ENCODE measurements at regions not wholly inside any gene's neighbourhood (a gene's known extent, or its start where the extent isn't known, plus 50 kb on each side); places are given as distances from the start of the nearest gene placed in this dataset.

DNA sequence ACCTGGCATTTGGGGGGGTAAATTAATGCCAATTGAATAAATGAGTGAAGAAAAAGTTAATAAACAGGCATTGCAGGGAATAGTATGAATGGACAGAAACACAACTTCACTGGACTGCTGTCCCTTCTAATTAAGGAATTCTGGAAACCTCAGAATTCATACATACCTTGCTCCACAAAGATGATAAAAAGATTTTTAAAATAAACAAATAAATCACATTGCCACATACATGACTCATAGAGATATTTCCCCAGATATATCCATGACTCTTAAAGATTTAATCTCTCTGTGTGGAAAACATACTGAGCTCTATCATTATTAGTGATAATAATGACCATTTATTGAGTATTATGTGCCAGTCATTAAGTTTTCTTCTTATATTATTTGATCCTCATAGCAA, 469.0 kb upstream of the MEF2C start:
- DNase-seq = no peak
- Histone ChIP-seq H3K27ac (no peak overlapping the region), H3K36me3 (no peaks in the 10 kb centered on the region), H3K4me3 (no peak overlapping the region), H3K4me1 (no peaks in the 10 kb centered on the region), H3K27me3 (no peaks in the 10 kb centered on the region), H3K9me3 (no peaks in the 10 kb centered on the region)
- TF ChIP-seq POLR2A (IDR thresholded peaks at IDR 0.05) = no peak
- TF ChIP-seq, protein P1, sequence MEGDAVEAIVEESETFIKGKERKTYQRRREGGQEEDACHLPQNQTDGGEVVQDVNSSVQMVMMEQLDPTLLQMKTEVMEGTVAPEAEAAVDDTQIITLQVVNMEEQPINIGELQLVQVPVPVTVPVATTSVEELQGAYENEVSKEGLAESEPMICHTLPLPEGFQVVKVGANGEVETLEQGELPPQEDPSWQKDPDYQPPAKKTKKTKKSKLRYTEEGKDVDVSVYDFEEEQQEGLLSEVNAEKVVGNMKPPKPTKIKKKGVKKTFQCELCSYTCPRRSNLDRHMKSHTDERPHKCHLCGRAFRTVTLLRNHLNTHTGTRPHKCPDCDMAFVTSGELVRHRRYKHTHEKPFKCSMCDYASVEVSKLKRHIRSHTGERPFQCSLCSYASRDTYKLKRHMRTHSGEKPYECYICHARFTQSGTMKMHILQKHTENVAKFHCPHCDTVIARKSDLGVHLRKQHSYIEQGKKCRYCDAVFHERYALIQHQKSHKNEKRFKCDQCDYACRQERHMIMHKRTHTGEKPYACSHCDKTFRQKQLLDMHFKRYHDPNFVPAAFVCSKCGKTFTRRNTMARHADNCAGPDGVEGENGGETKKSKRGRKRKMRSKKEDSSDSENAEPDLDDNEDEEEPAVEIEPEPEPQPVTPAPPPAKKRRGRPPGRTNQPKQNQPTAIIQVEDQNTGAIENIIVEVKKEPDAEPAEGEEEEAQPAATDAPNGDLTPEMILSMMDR (IDR thresholded peaks at IDR 0.05) = no peak
- intact Hi-C loops (cut with DNase I) = no loop called here

DNA sequence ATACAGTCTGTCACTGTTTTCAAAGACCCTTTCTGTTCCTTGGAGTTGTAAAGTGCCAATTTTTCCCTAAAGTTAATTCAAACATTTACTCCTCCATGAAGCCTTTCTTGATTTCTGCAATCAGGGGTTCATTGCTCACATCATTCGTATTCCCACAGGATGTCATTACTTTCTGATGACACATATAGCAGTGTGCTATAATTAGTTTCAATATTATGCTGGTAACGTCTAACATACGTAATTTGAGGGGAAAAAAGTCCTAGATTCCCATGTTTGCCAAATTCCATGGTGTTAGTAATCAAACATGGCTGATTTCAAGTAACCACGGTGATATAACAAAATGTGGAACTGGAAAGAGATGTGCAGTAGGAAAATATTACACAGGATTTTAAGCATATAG, 468.2 kb upstream of the MEF2C start:
- Histone ChIP-seq H3K9me3 (no peaks in the 10 kb centered on the region), H3K27me3 (no peaks in the 10 kb centered on the region), H3K4me3 (no peak overlapping the region), H3K4me1 (no peaks in the 10 kb centered on the region), H3K36me3 (no peaks in the 10 kb centered on the region), H3K27ac (no peak overlapping the region)
- no peak for DNase-seq
- no peak for TF ChIP-seq POLR2A (IDR thresholded peaks at IDR 0.05)
- TF ChIP-seq, protein P1 (IDR thresholded peaks at IDR 0.05) = no peak
- intact Hi-C loops (cut with DNase I) = no loop called here
- WGBS, 2 donors = 60% methylated on average over 4 of the region's 4 CpGs

DNA sequence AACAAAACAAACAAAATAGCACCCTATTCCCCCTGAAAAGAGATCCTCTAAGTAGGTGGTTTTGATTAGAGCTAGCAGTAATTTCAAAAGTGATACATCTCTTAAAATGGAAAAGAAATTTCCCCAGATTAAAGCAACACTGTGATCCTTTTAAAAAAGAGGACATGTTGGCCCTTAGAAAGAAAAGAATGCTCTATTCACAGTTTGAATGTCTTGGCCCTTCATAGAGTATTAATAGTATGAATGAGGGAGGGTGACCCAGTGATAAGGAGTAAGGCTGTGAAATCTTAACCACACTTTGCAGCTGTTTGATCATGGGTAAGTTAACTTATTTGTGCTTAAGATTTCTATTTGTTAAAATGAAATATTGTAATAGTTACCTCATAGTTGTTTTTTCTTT, 467.7 kb upstream of the MEF2C start:
- Histone ChIP-seq H3K9me3 (no peaks in the 10 kb centered on the region), H3K27me3 (no peaks in the 10 kb centered on the region), H3K4me3 (no peak overlapping the region), H3K36me3 (no peaks in the 10 kb centered on the region), H3K27ac (no peak overlapping the region), H3K4me1 (no peaks in the 10 kb centered on the region)
- intact Hi-C loops (cut with DNase I) = no loop called here
- TF ChIP-seq, protein P1 (IDR thresholded peaks at IDR 0.05) = no peak
- no peak for TF ChIP-seq POLR2A (IDR thresholded peaks at IDR 0.05)
- no peak for DNase-seq

DNA sequence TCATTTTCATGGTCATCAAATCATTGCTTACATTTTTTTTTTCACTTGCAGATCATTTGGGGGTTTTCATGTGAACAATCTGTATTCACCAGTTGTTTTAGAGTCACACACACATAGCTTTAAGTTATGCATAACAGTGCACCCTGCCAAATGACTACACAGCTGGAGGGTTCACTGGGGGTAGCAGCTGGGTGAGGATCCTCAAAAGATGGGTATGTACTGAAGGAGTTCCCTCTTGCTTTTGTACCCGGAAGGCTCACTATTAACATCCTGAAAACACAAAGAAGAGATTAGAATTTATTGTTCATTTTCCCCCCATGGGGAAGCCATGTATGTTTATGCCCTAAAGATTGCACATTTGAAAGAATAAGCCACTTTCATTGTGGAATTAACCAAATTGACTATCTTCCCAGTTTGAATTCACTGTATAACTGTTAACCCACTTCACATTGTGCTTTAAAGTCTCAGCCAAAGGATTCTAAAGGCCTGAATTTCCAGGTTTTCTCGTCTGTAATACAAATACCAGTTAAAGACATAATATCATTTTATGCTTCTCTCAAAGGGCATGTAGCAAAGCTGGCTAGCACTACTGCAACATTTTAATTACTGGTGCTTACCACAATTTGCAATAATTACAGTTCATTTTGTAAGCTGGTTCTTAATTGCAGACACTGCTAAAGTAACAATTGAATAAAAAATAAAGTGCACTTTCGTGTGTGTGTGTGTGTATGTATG, 466.4 kb upstream of the MEF2C start:
- Histone ChIP-seq H3K4me3 (no peak overlapping the region), H3K27ac (no peak overlapping the region), H3K9me3 (no peaks in the 10 kb centered on the region), H3K4me1 (no peaks in the 10 kb centered on the region), H3K36me3 (no peaks in the 10 kb centered on the region), H3K27me3 (no peaks in the 10 kb centered on the region)
- DNase-seq = no peak
- intact Hi-C loops (cut with DNase I) = no loop called here
- TF ChIP-seq POLR2A (IDR thresholded peaks at IDR 0.05) = no peak
- TF ChIP-seq, protein P1 (IDR thresholded peaks at IDR 0.05) = no peak
- 36 to 57% methylated on average over 3 of the region's 3 CpGs for WGBS, 2 donors

DNA sequence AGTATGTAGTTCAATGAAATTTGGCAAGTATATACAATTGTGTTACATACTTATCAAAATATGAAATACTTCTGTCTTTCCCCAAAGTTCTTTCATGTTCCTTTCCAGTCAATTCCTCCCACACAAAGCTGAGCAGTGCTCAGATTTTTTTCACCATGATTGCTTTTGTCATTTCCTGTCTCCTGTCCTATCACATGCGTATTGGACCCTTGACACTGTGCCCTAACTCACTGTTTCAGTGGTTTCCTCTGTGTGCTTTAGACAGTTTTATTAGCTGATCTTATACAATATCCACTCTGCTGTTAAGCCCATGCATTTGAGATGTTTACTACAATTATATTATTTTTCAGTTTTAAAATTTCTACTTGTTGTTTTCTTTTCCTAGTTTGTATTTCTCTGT, 463.6 kb upstream of the MEF2C start:
- intact Hi-C loops (cut with DNase I) = no loop called here
- no peak overlapping the region for H3K4me3 ChIP-seq
- H3K27me3 ChIP-seq = no peaks in the 10 kb centered on the region
- H3K36me3 ChIP-seq = no peaks in the 10 kb centered on the region
- H3K9me3 ChIP-seq = no peaks in the 10 kb centered on the region
- H3K27ac ChIP-seq = no peak overlapping the region
- no peaks in the 10 kb centered on the region for H3K4me1 ChIP-seq
- DNase-seq = no peak
- WGBS, 2 donors = 72 to 82% methylated on average over 1 of the region's 1 CpG
- TF ChIP-seq, protein P1 (IDR thresholded peaks at IDR 0.05) = no peak
- TF ChIP-seq POLR2A (IDR thresholded peaks at IDR 0.05) = no peak
